Astrocyte of the spinal cord (primary cell): ENCODE measurements at regions not wholly inside any gene's neighbourhood (a gene's known extent, or its start where the extent isn't known, plus 50 kb on each side); places are given as distances from the start of the nearest gene placed in this dataset.

Source experiments
- DNase-seq: peaks from one replicate; pipeline ENCODE4 v3.0.0; 2011; ENCODE audit warnings: low read depth, low spot score
- H3K4me3 ChIP-seq: 2 replicates; pipeline ENCODE4 v1.5.1; 2011; ENCODE audit warnings: low read depth, mild to moderate bottlenecking, low read length, moderate library complexity
- CTCF ChIP-seq: IDR thresholded peaks from 2 replicates; pipeline ENCODE4 v1.5.1; 2012; ENCODE audit warnings: low read depth, mild to moderate bottlenecking, low read length, inconsistent platforms
- in situ Hi-C: cut with HindIII; loops from 2 replicates; pipeline ENCODE4 v1.10.0; 2017; ENCODE audit warnings: low sequenced_read_pairs

- no peak for DNase-seq
- in situ Hi-C loops = no loop called here
- no peak for TF ChIP-seq CTCF
- no peak overlapping the region for H3K4me3 ChIP-seq
Observed at GRCh38 chr14:101623685-101624444, 62.6 kb downstream of the DIO3 start.

DNA sequence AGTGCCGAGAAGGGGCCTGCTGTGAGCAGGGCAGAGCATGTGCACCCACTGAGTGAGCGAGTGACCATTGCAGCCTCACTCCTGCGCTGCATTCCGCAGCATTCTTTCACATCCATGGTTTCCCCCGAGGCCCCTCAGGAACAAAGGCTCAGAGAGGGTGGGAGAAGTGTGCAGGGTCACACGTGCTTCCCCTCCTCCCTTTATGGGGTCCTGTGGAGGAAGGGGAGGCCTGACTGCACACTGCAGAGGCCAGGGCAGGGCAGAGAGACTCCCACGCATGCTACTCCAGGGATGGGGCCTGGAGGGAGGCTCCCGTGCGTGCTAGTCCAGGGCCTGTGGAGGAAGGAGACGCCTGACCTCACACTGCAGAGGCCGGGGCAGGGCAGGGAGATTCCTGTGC is 63.2 kb downstream of the DIO3 start:
- in situ Hi-C loops = no loop called here
- no peak for TF ChIP-seq CTCF
- no peak for DNase-seq
- no peak overlapping the region for H3K4me3 ChIP-seq

DNA sequence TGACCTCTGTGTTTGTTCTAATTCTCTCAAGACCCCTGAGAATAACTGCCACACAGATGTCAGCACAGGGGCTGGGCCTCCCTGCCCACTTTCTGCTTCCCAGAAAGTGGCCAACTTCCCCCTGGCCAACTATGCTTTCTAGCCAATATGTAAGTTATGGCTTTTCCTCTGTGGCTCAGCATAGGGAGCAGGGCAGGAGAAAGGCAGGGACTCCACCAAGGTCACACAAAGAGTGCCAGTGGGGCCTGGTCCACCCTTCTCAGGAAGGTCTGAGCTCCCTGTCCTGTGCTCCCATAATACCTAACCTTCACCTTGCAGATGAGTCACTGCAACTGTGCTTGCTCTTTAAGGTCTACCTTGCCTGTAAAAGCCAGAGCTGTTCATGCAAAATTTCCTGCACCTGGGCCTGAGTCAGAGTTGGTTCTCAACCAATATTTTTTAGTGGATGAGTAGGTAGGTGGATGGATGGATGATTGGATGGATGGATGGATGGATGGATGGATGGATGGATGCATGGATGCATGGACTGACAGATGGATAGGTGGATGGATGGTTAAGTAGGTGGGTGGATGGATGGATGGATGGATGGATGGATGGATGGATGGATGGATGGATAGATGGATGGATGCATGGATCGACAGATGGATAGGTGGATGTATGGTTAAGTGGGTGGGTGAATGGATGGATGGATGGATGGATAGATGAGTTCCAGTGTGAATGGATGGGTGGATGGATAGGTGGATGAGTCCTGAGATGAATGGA is 64.2 kb downstream of the DIO3 start:
- in situ Hi-C loops = no loop called here
- DNase-seq = no peak
- TF ChIP-seq CTCF = no peak
- H3K4me3 ChIP-seq = no peak overlapping the region

GRCh38 chr14:101626331-101626730 is 65.0 kb downstream of the DIO3 start:
- H3K4me3 ChIP-seq = no peak overlapping the region
- no peak for DNase-seq
- no peak for TF ChIP-seq CTCF
- in situ Hi-C loops = no loop called here

DNA sequence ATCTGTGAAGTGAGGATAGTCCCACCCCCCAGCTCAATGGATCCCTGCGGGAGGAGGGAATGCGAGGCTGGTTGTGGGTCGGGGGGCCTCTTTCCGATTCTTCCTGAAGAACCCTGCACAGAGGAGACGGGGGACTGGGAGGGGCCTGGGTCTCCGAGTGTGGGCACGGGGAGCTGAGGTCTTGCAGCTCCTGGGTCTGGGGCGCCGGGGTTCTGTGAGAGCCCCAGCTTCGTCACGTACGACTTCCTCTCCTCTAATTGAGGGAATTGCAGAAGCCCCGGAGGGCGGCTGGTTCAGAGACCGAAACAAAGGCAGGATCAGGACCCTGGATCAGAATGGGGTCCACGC is 66.6 kb downstream of the DIO3 start:
- no peak for TF ChIP-seq CTCF
- H3K4me3 ChIP-seq = no peak overlapping the region
- DNase-seq = no peak
- in situ Hi-C loops = no loop called here

DNA sequence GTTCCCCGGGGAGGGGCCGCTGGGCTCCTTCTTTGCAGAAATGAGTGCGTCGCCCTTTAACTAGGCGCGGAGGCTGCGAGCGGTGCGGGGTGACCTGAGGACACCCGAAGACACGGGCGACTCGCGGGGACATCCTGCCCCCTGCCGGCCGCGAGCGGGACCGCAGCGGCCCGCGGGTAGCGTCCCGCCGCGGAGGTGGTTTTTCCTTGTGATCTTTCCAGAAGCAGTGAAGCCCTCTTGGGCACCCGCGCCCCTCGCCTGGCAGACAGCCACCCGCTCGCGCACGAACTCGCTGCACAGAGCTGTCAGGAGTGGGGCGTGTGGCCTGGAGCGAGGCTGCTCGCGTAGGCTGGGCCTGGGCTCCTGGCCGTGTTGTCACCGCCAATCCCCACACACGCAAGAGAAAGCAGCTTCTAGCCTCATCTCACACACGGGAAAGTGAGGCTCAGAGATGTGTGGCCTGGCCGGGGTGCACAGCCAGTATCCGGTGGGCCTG is 67.2 kb downstream of the DIO3 start:
- no peak overlapping the region for H3K4me3 ChIP-seq
- in situ Hi-C loops = no loop called here
- peak; percentile 78 for TF ChIP-seq CTCF
- peak; percentile 65 for DNase-seq
